KG1 (cell line): ENCODE measurements at regions not wholly inside any gene's neighbourhood (a gene's known extent, or its start where the extent isn't known, plus 50 kb on each side); places are given as distances from the start of the nearest gene placed in this dataset.

Source experiments
- DNase-seq: peaks from one replicate; lab custom pipeline; 2025; lab: John Stamatoyannopoulos, UW

DNA sequence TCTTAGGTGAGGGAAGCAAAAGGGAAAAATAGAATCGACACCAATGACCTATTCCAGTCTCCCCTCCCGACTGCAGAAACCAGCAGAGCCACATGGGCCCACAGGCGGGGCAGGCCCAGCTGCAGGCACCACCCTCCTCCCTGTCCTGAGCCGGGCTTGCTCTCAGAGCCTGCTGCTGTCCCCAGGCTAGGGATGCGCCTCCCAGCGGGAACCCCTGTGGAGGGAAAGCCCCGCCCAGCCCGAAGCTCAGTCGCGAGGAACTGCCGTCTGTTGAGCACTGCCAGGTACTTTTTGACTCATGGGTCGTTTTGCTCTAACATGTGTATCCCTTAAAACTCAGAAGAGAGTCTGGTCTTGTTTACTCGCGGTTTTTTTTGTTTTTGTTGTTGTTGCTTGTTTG lies 124.5 kb upstream of the RET start:
- DNase-seq, result no peak

DNA sequence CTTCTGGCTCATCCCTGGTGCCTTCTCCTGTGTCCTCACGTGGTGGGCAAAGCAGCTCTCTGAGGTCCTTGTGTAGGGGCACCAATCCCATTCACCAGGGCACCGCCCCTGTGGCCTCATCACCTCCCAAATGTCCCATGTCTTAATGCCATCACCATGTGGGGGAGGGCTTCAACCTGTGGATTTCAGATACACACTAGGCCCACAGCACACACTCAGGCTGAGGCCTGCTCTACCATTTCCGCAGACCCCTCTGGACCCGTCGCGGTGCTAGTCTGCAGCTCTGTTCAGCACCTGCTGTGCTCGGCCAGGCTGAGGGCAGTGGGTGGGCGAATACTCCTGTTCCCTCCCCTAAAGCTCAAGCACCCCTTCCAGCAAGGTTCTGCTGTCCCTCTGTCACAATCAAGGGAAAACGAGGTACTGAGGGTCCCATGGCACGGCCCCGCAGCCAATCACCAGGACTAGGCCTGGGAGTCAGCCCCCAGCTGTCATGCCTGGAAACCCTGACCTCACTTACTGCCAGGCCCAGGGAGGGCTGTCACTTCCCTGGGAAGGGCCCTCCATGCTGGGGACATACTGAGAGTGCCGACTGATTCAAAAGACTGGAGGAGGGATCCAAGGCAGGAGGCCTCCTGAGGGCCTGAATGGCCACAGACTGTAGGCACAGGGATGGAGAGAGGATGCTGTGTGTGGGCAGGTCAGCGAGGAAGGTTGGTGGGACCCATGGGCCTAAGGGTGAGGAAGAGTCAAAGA lies 123.8 kb upstream of the RET start:
- DNase-seq, result no peak

DNA sequence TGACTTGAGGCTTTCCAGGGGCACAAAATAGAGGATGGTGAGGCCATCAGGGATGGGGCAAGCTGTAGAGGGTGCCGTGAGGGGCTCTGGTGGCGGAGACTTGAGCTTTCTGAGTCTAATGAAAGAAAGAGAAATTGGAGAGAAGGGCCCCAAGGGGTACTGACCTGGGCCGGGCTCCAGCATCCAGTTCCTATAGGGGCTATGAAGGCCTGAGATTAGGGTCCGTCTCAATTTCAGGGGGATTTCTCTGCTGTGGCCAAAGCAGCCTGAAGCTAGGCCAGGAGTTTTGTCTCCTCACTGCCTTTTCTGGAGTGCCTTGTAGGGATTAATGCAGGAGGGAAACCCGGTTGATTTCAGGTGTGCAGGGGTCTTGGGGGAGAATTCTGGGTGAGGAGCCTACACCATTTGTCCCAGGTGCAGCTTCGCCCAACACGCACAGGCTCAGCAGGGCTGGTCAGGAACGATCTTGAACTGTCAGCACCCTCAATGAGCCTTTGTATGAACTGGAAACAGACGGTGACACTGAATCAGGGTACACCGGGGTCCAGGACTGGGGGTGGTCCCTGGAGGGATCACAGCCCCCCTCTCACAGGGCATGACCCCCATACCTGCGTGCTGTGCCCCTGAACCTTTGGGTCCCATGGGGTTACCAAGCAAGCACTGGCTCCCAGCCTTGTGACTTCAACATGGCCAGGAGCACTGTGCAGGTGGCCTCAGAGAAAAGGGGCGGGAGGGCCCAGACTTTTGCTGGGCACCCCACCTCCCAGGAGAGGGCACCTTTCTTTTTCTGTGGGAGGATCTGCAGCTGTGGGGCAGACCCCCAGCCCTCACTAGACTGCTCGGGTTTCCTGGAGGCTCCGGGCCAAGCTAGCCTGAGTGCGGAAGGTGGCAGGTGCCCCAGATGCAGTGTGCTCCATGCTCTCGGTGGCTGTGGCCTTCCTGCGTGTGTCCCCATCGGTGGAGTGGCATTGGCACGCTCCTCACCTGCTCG lies 122.9 kb upstream of the RET start:
- no peak for DNase-seq

DNA sequence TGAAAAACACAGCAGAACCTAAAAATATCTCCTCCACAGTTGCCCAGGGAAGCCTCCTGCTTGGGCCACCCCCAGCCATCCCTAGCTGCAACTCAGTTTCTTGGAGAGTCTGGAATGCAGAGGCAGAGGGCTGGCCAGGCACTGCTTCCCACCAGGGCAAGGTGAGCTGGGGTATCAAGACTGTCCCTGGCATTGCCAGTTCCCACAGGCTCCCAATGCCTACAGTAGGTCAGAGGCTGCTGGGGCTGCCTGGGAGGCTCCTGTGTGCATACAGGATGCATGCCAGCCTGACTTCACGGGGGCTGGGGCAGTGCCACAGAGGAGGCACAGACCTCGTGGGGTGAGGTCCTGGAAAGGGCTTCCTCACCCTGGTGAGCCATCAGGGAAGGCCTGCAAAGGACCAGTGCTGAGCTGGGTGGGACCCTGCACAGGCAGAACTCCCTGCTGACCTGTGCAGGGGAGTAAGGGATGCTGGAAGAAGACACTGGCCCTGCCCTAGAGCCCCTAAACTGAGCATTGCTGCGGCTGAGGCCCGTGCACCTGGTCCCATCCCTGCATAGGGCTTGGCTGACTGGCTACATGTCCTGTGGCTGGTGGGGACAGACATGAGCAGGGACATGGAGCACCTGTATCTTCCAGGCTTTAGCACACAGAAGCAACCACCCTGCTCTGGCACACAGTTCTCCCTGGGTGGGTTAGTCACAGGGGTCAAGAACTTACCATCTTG lies 121.9 kb upstream of the RET start:
- no peak for DNase-seq

DNA sequence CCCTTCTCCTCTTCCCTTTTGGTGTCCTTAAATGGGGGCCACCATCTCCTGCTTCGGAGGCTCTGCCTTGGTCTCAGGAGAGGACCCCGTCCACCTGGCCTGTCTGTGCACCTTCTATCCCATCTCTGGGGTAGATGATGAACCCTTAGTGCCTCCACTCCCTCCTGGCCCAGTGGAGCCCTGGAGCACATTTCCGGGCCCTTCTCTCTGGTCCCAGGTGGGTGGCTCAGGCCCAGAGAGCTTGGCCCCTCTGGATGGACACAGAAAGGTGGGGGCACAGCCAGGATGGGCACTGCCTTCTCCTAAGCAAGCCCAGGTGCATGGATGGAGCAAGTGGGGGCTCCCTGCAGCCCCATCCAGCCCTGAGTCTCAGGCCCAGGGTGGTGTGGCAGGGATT lies 121.4 kb upstream of the RET start:
- DNase-seq, result no peak

DNA sequence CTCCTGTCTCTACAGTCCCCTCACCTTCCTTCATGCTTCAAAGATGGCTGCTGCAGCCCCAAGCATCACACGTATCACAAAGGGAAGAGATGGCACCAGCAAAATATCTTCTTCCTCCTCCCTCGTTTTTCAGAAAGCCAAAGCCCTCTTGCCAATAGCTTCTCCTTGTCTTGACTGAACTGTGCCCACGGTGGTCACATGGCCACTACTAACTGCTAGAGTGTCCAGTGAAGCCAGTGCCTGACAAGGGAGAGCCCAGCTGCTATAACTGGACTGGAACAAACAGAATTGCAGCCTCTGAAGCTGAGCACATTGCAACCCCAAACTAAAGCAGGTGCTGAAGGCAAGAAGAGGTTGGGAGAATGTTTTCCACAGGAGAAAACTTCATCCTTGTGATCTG lies 120.8 kb upstream of the RET start:
- DNase-seq, result no peak

DNA sequence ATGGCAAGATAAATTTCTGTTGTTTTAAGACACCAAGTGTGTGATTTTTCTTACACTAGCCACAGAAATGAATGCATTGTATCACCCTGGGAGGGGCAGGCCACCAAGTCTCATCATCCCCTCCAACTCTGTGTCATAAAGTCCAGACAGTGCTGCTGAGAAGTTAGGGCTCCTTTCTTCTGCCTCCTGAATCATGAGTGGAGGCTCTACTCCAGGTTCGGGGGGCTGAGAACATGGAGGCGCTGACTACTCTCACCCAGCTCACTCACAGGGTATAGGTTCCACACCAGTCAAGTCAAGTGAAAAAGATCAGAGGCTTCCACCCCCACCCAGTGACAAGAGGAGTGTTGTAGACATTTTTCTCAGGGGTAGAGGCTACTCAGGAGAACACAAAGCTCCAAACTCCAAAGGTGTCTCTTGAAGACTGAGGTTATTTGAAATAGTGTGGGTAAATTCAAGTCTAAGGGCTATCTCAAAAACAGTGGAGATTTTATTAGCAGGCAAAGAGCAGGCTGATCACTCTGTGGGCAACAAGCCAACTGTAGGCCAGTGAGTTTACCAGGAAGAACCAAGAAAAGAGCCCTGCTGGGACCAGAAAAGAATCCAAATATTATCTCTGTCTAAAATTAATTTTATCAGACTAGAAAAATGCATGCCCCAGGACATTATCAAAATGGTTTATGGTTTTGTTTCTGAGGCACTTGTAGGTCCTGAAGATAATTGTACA lies 118.6 kb upstream of the RET start:
- no peak for DNase-seq

DNA sequence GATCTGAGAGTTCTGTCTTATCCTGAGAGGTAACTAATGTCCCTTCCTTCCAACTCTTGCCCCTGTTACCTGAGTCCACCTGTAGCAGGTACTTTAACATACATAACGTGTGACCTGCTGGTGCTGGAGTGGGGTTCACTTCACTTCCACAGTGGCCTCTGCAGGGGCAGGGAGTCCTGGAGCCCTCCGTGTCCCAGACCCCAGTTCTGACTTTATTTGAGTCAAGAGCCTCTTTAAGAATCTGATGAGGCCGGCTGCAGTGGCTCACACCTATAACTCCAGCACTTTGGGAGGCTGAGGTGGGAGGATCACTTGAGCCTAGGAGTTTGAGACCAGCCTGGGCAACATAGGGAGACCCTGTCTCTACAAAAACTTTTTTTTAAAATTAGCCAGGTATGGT lies 117.0 kb upstream of the RET start:
- no peak for DNase-seq

DNA sequence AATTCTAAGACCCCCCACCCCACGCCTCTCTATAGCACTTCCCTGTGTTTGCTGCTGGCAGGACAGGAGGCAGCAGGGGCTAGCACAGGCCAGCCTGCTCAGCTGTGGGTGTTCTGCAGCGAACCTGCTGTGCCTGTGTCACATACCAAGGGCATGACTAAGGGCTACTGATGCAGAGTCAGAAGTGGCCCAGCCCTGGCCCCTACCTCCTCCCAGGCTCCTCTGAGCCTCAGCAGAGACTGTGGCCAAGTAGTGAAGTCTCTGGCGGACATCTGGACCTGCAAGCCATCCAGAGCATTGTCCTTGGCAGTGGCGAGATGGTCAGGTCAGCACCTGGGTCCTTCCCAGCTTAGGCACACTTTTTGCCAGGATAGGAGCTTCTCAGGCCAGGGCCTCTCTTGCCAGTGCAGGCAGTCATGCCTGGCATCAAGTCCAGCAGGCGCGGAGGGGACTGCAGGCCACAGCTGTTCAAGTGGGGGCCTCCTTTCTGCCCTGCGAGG lies 116.3 kb upstream of the RET start:
- no peak for DNase-seq

DNA sequence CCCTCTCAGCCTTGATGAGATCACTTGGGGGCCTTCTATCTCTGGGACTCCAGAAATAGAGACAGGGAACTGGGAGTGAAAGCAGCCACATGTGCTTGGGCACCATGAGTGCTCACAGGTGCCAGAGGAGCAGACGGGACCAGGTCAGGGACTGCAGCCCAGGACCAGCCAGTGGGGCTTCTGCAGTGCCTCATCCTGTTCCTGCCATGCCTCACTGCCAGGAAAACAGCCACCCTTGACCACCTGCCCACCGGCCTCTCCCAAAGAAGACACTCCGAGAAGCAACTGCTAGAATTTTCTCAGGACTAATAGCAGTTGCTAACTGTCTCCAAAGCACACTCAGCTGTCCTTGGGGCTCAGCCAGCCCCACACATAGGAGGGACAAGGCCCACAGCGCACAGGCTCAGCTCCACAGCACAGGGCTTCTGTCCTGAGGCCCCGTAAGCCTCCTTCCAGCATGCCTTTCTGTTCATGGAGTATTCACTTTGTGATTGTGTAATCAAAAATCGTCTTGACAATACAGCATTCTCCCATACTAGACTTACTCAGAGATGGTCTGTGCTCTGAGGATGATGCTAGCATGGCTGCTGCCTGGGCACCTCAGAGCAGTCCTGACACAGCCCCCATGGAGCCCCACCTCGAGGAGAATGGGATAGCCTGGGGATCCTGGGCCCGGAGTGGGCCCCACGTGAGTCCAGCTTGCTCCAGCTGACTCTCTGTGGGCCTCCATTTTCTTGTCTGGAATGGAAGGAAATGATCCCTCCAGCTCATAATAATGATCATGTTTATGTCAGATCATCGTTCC lies 115.7 kb upstream of the RET start:
- no peak for DNase-seq

DNA sequence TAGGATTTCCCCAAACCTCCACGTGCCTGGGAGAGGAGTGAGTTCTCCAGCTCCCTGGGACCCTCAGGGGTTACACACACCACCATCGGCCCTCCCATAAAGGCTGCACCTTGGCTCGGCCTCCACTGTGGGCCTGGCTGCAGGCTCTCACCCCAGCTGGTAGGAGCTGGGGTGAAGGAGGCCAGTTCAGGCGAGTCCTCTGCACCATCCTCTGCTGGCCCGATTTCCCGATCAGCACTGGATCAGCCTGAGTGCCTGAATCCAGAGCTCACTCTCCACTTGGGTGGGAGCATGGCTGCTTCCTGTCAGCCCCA lies 115.1 kb upstream of the RET start:
- DNase-seq, result no peak

DNA sequence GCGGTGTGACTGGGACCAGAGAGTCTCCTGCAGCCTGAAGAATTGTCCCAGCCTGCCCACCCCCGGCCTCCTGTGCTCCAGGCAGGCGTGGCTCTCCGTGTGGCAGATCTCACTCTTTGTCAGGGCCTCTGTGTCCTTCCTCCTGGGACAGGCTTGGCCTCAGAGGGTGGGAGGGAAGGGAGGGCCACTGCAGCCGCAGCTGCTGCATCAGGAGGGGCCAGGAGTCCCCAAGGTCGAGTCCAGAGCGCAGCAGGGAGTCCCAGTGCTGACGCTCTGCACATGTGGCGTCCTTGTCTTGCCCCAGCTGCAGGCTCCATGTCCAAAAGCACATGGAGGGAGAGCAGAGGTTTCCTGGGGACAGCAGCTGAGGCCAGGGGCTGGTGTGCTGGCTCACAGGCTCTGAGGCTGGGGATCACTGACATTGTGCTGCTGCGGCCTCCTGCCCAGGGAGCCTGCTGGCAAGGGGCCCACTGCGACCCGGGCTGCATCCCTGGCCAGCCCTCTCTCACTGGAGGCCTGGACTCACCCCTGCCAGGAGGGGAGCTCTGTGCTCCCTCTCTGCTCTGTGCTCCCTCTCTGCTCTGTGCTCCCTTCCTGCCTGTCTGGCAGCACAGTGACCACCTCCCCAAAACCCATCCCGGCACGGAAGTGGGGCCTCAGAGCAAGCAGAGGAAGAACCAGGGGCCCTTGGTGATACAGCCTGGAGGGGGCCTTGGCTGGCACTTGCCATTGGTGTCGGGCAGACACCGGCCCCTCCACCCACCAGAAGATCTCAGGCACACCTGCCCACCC lies 114.6 kb upstream of the RET start:
- no peak for DNase-seq

DNA sequence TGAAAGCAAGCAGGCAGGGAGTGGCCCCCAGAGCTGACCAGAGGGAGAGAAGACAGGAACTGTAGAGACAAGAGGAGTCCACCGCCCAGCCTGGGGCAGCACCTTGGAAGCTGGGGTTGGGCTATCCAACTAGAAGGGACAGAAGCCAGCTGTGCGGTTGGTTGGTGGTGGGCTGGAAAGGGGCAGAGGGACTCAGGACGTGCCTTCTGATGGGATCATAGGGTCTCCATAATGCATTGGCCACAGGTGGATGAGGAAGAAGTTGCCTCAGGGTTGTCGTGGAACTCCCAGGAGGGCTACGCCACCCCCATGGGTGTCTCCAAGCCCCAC lies 114.0 kb upstream of the RET start:
- no peak for DNase-seq

DNA sequence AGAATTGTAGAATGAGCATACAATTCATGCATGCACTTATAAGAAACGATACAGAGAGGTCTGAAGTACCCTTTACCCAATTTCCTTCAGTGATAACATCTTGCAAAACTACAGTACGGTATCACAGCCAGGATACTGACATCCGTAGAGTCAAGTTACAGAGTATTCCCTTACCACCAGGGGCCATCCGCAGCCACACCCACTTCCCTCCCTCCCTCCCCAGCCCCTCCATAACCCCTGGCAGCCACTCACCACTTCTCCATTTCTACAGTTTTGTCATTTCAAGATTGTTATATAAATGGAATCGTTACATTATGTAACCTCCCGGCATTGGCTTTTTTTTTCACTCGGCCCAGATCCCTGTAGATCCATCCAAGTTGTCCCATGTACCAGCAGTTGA lies 113.6 kb upstream of the RET start:
- peak; percentile 41 for DNase-seq

DNA sequence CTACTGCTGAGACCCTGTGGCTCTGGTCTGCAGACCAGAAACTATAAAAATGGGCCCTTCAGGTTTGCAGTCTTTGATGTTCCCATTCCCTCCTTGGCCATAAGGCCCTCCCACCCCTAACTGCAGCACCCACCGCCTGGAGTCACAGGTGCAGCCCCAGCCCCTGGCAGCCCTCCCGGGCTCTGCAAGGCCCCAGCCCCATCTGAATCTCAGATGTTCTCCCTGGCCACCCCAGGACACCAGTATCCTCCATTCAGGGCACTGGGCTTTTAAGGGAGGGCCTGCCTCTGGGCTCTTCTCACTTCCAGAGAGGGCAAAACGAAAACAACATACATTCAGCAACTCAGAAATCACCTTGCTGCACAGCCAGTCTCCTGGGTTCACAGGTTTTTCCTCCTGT lies 107.7 kb upstream of the RET start:
- no peak for DNase-seq

DNA sequence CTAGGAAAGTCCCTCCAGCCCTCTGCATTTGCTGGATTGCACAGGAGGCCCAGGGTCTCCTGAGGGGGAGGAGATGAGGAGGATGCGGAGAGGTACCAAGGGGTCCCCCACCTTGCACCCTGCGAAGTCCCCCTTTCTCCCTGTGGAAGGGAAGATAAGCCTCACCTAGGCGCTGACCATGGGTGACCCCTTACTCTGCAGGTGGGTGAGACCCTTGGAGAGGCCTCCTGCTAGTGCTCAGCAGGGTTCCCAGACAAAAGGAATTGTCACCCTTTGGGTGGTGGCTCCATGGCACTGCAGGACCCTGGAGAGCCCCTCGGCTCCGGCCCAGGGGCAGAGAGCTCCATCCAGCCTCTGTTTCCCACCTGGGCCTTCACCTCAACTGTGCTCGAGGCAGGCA lies 107.0 kb upstream of the RET start:
- no peak for DNase-seq

DNA sequence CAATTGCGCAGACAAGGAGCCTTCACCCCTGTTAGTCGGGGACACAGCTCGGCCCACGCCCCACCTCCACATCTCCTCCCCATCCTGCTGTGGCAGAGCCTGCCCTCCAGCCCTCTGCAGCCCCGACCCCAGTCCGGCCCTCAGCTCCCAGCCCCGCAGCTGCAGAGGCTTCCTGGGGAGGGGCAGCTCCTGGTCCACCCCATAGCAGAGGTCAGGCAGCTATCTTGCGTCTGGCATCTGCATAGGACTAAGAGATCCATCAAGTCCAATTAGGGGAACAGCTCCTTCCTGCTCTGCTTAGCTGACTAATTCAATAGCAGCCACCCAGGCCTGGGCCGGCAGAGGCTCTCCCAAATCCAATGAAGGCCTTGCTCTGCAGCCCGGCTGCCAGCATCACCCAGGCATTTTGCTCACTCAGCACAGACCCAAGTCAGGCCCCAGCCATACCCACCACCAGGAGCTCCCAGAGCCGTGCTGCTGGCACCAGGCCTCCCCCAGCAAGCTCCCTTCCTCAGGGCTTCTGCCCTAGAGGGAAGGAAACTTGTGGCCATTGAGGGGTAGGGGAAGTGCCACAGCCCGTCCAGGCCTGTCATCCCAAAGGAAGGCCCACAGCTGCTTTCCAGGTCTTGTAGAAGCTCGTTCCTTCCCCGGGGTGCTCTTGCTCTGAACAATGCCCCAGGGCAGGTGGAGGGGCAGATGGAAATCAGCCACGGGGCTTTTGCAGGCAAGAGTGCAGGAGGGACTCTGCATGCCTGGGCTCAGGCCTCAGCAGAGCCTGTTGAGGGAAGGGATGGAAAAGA lies 106.2 kb upstream of the RET start:
- no peak for DNase-seq

DNA sequence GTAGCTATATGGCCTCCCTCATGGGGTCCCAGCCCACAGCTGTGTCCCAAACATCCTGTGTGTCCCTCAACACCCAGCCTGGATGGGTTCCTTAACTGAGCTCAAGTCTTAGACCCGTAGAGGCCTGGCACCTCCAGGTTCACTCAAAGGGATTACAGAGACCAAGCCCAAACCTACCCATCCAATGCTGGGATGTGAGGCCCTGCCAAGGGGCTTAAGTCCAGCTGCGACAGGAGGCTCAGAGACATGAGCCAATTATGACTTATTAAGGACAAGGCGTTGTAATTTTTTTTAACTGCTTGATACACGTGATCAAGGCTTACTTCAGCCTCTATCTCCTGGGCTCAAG lies 105.6 kb upstream of the RET start:
- DNase-seq, result no peak

DNA sequence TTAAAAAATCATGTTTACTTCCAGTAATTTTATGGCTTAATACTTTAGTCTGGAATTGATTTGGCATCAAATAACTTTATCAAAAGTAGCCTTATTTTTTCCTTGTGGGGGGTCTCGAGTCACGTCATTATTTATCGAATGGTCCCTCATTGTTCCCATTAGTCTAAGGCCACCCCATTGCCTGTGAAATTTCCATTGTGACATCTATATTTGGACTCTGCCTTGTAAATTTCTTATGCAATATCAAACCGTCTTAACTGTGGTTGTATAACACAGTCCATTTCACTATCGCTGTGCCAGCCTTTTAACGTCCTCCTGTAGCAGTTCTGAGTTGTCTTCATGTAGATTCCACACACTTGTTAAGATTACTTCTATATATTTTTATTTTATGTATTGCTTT lies 103.9 kb upstream of the RET start:
- DNase-seq, result no peak

DNA sequence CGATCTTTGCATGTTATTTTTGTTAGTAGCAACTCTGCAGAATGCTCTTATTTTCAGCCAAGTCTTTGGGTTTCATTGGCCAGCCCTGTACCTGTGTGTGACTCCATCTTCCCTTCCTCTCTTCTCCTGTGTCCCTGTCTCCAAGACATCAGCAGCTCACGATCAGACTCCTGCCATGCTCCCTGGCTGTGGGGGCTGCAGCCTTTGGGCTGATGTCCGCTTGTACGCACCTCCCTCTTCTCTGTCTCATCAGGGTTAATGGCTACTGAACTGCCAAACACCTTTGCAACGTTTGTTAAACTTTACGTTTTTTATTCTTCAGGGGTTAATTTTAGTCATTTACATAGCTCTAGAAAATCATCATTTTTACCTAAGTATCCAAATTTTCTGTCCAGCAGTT lies 103.5 kb upstream of the RET start:
- no peak for DNase-seq
